GM23338 (cell line): ENCODE measurements at regions not wholly inside any gene's neighbourhood (a gene's known extent, or its start where the extent isn't known, plus 50 kb on each side); places are given as distances from the start of the nearest gene placed in this dataset.

Experiments used
- CREB1 ChIP-seq: fragments of 250-450 bp; sonication (Bioruptor Pico); IDR thresholded peaks from 2 replicates; pipeline ENCODE4 v1.5.0; 2020; ENCODE audit warnings: low read depth, mild to moderate bottlenecking, moderate library complexity
- EZH2 ChIP-seq: fragments of 200-600 bp; sonication (generic); IDR thresholded peaks from one replicate; pipeline ENCODE4 v1.8.0; 2017; ENCODE audit warnings: antibody characterized with exemption, mild to moderate bottlenecking, low read depth; ENCODE audit not compliant: unreplicated experiment
- EZH2phosphoT487 ChIP-seq: fragments of 200-600 bp; sonication (generic); IDR thresholded peaks from one replicate; pipeline ENCODE4 v1.8.1; 2018; ENCODE audit warnings: antibody characterized with exemption; ENCODE audit not compliant: unreplicated experiment
- JUNB ChIP-seq: IDR thresholded peaks from one replicate; pipeline ENCODE4 v1.6.1; 2016; ENCODE audit warnings: antibody characterized with exemption; ENCODE audit not compliant: unreplicated experiment
- NANOG ChIP-seq: IDR thresholded peaks from 2 replicates; pipeline ENCODE4 v1.6.1; 2016; ENCODE audit warnings: antibody characterized with exemption, borderline replicate concordance
- POLR2AphosphoS5 ChIP-seq: IDR thresholded peaks from 2 replicates; pipeline ENCODE4 v1.6.1; 2016; ENCODE audit warnings: antibody characterized with exemption, low read depth
- STAT1 ChIP-seq: IDR thresholded peaks from one replicate; pipeline ENCODE4 v1.6.1; 2016; ENCODE audit warnings: antibody characterized with exemption; ENCODE audit not compliant: unreplicated experiment
- ZNF331 ChIP-seq: fragments of 250-450 bp; sonication (Bioruptor Pico); IDR thresholded peaks from 2 replicates; pipeline ENCODE4 v1.5.0; 2020; ENCODE audit warnings: low read depth, mild to moderate bottlenecking, moderate library complexity
- TF ChIP-seq, protein P1 (sequence below), 2 experiments: fragments of 200-600 bp in 1 of 2; sonication (generic) in 1 of 2; conservative IDR thresholded peaks; 2 replicates each; pipeline versions ENCODE4 v1.5.1 to v1.6.1; 2016 to 2017; ENCODE audit warnings: antibody characterized with exemption in 2 of 2, low read depth in 2 of 2, mild to moderate bottlenecking in 2 of 2, moderate library complexity in 1 of 2
- TF ChIP-seq, protein P2 (sequence below): IDR thresholded peaks from 2 replicates; pipeline ENCODE4 v1.6.1; 2016; ENCODE audit warnings: antibody characterized with exemption
- TF ChIP-seq, protein P3 (sequence below): IDR thresholded peaks from one replicate; pipeline ENCODE4 v1.6.1; 2018; ENCODE audit warnings: antibody characterized with exemption; ENCODE audit not compliant: unreplicated experiment
- TF ChIP-seq, protein P4 (sequence below): fragments of 250-450 bp; sonication (Bioruptor Pico); IDR thresholded peaks from 2 replicates; pipeline ENCODE4 v1.5.0; 2020; ENCODE audit warnings: mild to moderate bottlenecking, moderate library complexity

DNA sequence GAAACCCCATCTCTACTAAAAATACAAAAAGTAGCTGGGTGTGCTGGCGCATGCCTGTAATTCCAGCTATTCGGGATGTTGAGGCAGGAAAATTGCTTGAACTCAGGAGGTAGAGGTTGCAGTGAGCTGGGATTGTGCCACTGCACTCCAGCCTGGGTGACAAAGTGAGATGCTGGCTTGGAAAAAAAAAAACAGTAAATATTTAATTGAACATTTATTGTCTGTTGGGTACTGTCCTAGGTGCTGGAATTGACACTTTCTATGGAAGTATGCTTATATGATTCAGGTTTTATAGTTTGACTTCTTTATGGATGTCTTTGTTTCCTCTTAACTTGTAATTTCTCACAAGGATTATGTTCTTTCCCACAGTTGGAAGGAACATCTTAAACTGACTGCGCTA is 633.1 kb upstream of the SETBP1 start:
- TF ChIP-seq EZH2: no peak
- TF ChIP-seq, protein P1, sequence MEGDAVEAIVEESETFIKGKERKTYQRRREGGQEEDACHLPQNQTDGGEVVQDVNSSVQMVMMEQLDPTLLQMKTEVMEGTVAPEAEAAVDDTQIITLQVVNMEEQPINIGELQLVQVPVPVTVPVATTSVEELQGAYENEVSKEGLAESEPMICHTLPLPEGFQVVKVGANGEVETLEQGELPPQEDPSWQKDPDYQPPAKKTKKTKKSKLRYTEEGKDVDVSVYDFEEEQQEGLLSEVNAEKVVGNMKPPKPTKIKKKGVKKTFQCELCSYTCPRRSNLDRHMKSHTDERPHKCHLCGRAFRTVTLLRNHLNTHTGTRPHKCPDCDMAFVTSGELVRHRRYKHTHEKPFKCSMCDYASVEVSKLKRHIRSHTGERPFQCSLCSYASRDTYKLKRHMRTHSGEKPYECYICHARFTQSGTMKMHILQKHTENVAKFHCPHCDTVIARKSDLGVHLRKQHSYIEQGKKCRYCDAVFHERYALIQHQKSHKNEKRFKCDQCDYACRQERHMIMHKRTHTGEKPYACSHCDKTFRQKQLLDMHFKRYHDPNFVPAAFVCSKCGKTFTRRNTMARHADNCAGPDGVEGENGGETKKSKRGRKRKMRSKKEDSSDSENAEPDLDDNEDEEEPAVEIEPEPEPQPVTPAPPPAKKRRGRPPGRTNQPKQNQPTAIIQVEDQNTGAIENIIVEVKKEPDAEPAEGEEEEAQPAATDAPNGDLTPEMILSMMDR (conservative IDR thresholded peaks at IDR 0.05; ENCODE audit: low read depth in 2 of 2): no peak
- no peak for TF ChIP-seq ZNF331 (CRISPR knock-in tag)
- TF ChIP-seq, protein P2, sequence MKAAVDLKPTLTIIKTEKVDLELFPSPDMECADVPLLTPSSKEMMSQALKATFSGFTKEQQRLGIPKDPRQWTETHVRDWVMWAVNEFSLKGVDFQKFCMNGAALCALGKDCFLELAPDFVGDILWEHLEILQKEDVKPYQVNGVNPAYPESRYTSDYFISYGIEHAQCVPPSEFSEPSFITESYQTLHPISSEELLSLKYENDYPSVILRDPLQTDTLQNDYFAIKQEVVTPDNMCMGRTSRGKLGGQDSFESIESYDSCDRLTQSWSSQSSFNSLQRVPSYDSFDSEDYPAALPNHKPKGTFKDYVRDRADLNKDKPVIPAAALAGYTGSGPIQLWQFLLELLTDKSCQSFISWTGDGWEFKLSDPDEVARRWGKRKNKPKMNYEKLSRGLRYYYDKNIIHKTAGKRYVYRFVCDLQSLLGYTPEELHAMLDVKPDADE: no peak
- no peak for TF ChIP-seq JUNB
- TF ChIP-seq POLR2AphosphoS5: no peak
- no peak for TF ChIP-seq EZH2phosphoT487
- TF ChIP-seq NANOG: no peak
- TF ChIP-seq, protein P3, sequence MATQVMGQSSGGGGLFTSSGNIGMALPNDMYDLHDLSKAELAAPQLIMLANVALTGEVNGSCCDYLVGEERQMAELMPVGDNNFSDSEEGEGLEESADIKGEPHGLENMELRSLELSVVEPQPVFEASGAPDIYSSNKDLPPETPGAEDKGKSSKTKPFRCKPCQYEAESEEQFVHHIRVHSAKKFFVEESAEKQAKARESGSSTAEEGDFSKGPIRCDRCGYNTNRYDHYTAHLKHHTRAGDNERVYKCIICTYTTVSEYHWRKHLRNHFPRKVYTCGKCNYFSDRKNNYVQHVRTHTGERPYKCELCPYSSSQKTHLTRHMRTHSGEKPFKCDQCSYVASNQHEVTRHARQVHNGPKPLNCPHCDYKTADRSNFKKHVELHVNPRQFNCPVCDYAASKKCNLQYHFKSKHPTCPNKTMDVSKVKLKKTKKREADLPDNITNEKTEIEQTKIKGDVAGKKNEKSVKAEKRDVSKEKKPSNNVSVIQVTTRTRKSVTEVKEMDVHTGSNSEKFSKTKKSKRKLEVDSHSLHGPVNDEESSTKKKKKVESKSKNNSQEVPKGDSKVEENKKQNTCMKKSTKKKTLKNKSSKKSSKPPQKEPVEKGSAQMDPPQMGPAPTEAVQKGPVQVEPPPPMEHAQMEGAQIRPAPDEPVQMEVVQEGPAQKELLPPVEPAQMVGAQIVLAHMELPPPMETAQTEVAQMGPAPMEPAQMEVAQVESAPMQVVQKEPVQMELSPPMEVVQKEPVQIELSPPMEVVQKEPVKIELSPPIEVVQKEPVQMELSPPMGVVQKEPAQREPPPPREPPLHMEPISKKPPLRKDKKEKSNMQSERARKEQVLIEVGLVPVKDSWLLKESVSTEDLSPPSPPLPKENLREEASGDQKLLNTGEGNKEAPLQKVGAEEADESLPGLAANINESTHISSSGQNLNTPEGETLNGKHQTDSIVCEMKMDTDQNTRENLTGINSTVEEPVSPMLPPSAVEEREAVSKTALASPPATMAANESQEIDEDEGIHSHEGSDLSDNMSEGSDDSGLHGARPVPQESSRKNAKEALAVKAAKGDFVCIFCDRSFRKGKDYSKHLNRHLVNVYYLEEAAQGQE: peak; percentile 49
- no peak for TF ChIP-seq CREB1
- TF ChIP-seq STAT1: no peak
- TF ChIP-seq, protein P4, sequence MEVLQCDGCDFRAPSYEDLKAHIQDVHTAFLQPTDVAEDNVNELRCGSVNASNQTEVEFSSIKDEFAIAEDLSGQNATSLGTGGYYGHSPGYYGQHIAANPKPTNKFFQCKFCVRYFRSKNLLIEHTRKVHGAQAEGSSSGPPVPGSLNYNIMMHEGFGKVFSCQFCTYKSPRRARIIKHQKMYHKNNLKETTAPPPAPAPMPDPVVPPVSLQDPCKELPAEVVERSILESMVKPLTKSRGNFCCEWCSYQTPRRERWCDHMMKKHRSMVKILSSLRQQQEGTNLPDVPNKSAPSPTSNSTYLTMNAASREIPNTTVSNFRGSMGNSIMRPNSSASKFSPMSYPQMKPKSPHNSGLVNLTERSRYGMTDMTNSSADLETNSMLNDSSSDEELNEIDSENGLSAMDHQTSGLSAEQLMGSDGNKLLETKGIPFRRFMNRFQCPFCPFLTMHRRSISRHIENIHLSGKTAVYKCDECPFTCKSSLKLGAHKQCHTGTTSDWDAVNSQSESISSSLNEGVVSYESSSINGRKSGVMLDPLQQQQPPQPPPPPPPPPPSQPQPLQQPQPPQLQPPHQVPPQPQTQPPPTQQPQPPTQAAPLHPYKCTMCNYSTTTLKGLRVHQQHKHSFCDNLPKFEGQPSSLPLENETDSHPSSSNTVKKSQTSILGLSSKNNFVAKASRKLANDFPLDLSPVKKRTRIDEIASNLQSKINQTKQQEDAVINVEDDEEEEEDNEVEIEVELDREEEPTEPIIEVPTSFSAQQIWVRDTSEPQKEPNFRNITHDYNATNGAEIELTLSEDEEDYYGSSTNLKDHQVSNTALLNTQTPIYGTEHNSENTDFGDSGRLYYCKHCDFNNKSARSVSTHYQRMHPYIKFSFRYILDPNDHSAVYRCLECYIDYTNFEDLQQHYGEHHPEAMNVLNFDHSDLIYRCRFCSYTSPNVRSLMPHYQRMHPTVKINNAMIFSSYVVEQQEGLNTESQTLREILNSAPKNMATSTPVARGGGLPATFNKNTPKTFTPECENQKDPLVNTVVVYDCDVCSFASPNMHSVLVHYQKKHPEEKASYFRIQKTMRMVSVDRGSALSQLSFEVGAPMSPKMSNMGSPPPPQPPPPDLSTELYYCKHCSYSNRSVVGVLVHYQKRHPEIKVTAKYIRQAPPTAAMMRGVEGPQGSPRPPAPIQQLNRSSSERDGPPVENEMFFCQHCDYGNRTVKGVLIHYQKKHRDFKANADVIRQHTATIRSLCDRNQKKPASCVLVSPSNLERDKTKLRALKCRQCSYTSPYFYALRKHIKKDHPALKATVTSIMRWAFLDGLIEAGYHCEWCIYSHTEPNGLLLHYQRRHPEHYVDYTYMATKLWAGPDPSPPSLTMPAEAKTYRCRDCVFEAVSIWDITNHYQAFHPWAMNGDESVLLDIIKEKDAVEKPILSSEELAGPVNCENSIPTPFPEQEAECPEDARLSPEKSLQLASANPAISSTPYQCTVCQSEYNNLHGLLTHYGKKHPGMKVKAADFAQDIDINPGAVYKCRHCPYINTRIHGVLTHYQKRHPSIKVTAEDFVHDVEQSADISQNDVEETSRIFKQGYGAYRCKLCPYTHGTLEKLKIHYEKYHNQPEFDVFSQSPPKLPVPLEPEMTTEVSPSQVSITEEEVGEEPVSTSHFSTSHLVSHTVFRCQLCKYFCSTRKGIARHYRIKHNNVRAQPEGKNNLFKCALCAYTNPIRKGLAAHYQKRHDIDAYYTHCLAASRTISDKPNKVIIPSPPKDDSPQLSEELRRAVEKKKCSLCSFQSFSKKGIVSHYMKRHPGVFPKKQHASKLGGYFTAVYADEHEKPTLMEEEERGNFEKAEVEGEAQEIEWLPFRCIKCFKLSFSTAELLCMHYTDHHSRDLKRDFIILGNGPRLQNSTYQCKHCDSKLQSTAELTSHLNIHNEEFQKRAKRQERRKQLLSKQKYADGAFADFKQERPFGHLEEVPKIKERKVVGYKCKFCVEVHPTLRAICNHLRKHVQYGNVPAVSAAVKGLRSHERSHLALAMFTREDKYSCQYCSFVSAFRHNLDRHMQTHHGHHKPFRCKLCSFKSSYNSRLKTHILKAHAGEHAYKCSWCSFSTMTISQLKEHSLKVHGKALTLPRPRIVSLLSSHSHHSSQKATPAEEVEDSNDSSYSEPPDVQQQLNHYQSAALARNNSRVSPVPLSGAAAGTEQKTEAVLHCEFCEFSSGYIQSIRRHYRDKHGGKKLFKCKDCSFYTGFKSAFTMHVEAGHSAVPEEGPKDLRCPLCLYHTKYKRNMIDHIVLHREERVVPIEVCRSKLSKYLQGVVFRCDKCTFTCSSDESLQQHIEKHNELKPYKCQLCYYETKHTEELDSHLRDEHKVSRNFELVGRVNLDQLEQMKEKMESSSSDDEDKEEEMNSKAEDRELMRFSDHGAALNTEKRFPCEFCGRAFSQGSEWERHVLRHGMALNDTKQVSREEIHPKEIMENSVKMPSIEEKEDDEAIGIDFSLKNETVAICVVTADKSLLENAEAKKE (CRISPR knock-in tag): no peak
